Heart left ventricle (tissue), 13 donors: ENCODE measurements at regions not wholly inside any gene's neighbourhood (a gene's known extent, or its start where the extent isn't known, plus 50 kb on each side); places are given as distances from the start of the nearest gene placed in this dataset.

Source experiments
- CTCF ChIP-seq, 12 donors: fragments of 200-600 bp; sonication (generic) in 4 of 12; IDR thresholded peaks; one replicate each; pipeline versions ENCODE4 v1.5.0 to v1.8.0; 2018 to 2022; ENCODE audit warnings: antibody characterized with exemption in 12 of 12, mild to moderate bottlenecking in 5 of 12
- POLR2A ChIP-seq, 2 donors: fragments of 450-650 bp; IDR thresholded peaks; one replicate each; pipeline ENCODE4 v1.6.1; 2017; ENCODE audit warnings: antibody characterized with exemption in 2 of 2, mild to moderate bottlenecking in 2 of 2, moderate library complexity in 2 of 2
- donor health status: ischemic (EF 13 %, LVEDD 7.1; RV severe dilation, severe dysfunction).
- donor health status: DM: no; HTN: yes; CAD: no.
- donor health status: DM: no; HTN: no; CAD: no.
- donor health status: ischemic (EF 25% LVEDD 6.9; RV normal size, moderate dysfunction).
- donor health status: ischemic (EF 25% LVEDD 5.7; RV mildly dilated, moderate dysfunction).
- donor health status: ischemic (EF 35%, LVEDD 5.7; RV mildly dilated, moderate dysfunction).
- donor health status: nonischemic (EF 11% LVEDD 7.7; RV severe dilation, severe dysfunction).
- donor health status: DM: yes; HTN: yes; CAD: no.
- donor health status: PGD.
- donor health status: ischemic (EF 29% LVEDD 5.4; RV normal size, mild dysfunction).
- donor health status: nonischemic (EF 23%, LVEDD 6.1; RV moderate dilation, normal function).

GRCh38 chr11:119480380-119481020 is 57.5 kb upstream of the THY1 start:
- TF ChIP-seq CTCF (IDR thresholded peaks at IDR 0.05) (no peak), POLR2A (IDR thresholded peaks at IDR 0.05) (no peak)
